Neuronal stem cell (in vitro differentiated cells): ENCODE measurements at regions not wholly inside any gene's neighbourhood (a gene's known extent, or its start where the extent isn't known, plus 50 kb on each side); places are given as distances from the start of the nearest gene placed in this dataset.
"Not testable (repeated sequence)": the region's sequence is repeated elsewhere in the genome, so short reads cannot be mapped to it uniquely, and the experiment has no call there.

Experiments
- DNase-seq: peaks from one replicate; pipeline ENCODE4 v3.0.0-alpha.2; 2013; ENCODE audit warnings: low spot score
- H2AFZ ChIP-seq: one replicate; pipeline ENCODE4 v1.6.1; 2013; ENCODE audit warnings: mild to moderate bottlenecking, low read length, inconsistent platforms
- H2AK5ac ChIP-seq: 2 replicates; pipeline ENCODE4 v1.6.1; 2013; ENCODE audit warnings: low read depth, mild to moderate bottlenecking, inconsistent platforms, low read length, moderate library complexity, mixed read lengths
- H2BK120ac ChIP-seq: 2 replicates; pipeline ENCODE4 v1.6.1; 2013; ENCODE audit warnings: low read depth, mild to moderate bottlenecking, inconsistent platforms, low read length, moderate library complexity, mixed read lengths
- H2BK12ac ChIP-seq: one replicate; pipeline ENCODE4 v1.6.1; 2013; ENCODE audit warnings: low read length, inconsistent platforms
- H2BK15ac ChIP-seq: 2 replicates; pipeline ENCODE4 v1.6.1; 2013; ENCODE audit warnings: mild to moderate bottlenecking, low read length, inconsistent platforms, mixed read lengths
- H2BK5ac ChIP-seq: one replicate; pipeline ENCODE4 v1.6.1; 2013; ENCODE audit warnings: inconsistent platforms, mild to moderate bottlenecking, low read length, moderate library complexity
- H3K14ac ChIP-seq: one replicate; pipeline ENCODE4 v1.6.1; 2013; ENCODE audit warnings: low read length, inconsistent platforms
- H3K18ac ChIP-seq: 2 replicates; pipeline ENCODE4 v1.6.1; 2013; ENCODE audit warnings: low read length, inconsistent platforms
- H3K23ac ChIP-seq: 2 replicates; pipeline ENCODE4 v1.6.1; 2013; ENCODE audit warnings: low read depth, mild to moderate bottlenecking, mixed read lengths, low read length, inconsistent platforms; ENCODE audit not compliant: poor library complexity
- H3K27ac ChIP-seq: replicated peaks from 3 replicates; pipeline ENCODE4 v1.5.1; 2013; ENCODE audit warnings: low read length, inconsistent platforms
- H3K27me3 ChIP-seq, 3 experiments: 2 replicates each; pipeline ENCODE4 v1.6.1; 2013; ENCODE audit warnings: low read length in 3 of 3, mild to moderate bottlenecking in 2 of 3, inconsistent platforms in 1 of 3, low read depth in 1 of 3, mixed read lengths in 1 of 3, moderate library complexity in 1 of 3; ENCODE audit not compliant: control insufficient read depth in 3 of 3, insufficient read depth in 3 of 3
- H3K36me3 ChIP-seq, 2 donors: replicated peaks in 1 of 2; 2 replicates each; pipeline ENCODE4 v1.6.1; 2013; ENCODE audit warnings: low read length in 2 of 2; ENCODE audit not compliant: control insufficient read depth in 2 of 2, insufficient read depth in 2 of 2
- H3K4ac ChIP-seq: 2 replicates; pipeline ENCODE4 v1.6.1; 2013; ENCODE audit warnings: inconsistent platforms, mild to moderate bottlenecking, low read length, moderate library complexity
- H3K4me1 ChIP-seq, 2 donors: 1 replicate in 1 of 2; 2 replicates in 1 of 2; pipeline ENCODE4 v1.6.1; 2013; ENCODE audit warnings: low read length in 2 of 2, low read depth in 1 of 2; ENCODE audit not compliant: control insufficient read depth in 2 of 2, insufficient read depth in 1 of 2
- H3K4me2 ChIP-seq: one replicate; pipeline ENCODE4 v1.6.1; 2013; ENCODE audit warnings: mild to moderate bottlenecking, low read length, inconsistent platforms; ENCODE audit not compliant: insufficient read depth, poor library complexity, severe bottlenecking
- H3K4me3 ChIP-seq, 2 donors: 2 replicates each; pipeline ENCODE4 v1.5.1; 2013; ENCODE audit warnings: low read length in 2 of 2, mild to moderate bottlenecking in 2 of 2, inconsistent platforms in 1 of 2, moderate library complexity in 1 of 2
- H3K79me1 ChIP-seq: one replicate; pipeline ENCODE4 v1.6.1; 2013; ENCODE audit warnings: low read depth, mild to moderate bottlenecking, inconsistent platforms, low read length, moderate library complexity
- H3K9ac ChIP-seq: one replicate; pipeline ENCODE4 v1.6.1; 2013; ENCODE audit warnings: mild to moderate bottlenecking, low read depth, low read length, inconsistent platforms; ENCODE audit not compliant: poor library complexity
- H3K9me3 ChIP-seq, 2 donors: replicated peaks in 1 of 2; 2 replicates each; pipeline versions ENCODE3 to v1.6.1; 2013; ENCODE audit warnings: low read length in 2 of 2, mild to moderate bottlenecking in 2 of 2, inconsistent platforms in 1 of 2, low read depth in 1 of 2, mixed read lengths in 1 of 2, moderate library complexity in 1 of 2; ENCODE audit not compliant: control insufficient read depth in 2 of 2, insufficient read depth in 1 of 2
- H4K8ac ChIP-seq: one replicate; pipeline ENCODE4 v1.6.1; 2013; ENCODE audit warnings: low read depth, mild to moderate bottlenecking, inconsistent platforms, low read length, moderate library complexity
- H4K91ac ChIP-seq: one replicate; pipeline ENCODE4 v1.6.1; 2013; ENCODE audit warnings: low read length, low read depth, mild to moderate bottlenecking, inconsistent platforms; ENCODE audit not compliant: poor library complexity
- WGBS, 2 donors: extraction: QIAGEN DNeasy Blood & Tissue Kit; methylation state at CpG; one replicate each; pipeline ENCODE4 v1.1.7; 2013; ENCODE audit warnings: missing lambda C conversion rate in 2 of 2, mixed read lengths in 1 of 2; ENCODE audit not compliant: insufficient read length in 2 of 2, insufficient replicate concordance in 1 of 2; ENCODE audit errors: extremely low coverage in 2 of 2; 5-methylcytosine and 5-hydroxymethylcytosine counted together

DNA sequence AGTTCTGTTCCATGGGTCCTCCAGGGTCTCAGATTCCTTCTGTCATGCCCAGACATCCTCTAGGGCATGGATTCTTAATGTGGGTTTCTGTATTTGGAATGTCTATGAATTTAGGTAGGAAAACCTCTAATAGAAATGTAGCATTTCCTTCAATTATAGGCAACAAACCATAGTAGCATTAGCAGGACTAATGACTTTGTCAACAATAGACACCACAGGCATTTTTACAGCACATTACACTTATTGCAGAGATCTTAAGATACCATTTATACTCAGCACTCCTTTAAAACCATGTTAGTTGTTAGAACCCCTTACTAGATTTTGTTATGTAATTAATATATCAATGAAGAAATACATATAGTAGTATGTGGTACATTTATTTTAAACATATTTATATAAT lies 77.8 kb upstream of the TBC1D5 start:
- no peaks in the 10 kb centered on the region for H3K27me3 ChIP-seq
- H2BK15ac ChIP-seq, result no peak overlapping the region
- H3K4me1 ChIP-seq, result peaks cover 0 to 3% of the 10 kb centered on the region in 2 donors
- H3K23ac ChIP-seq, result no peak overlapping the region
- H3K27ac ChIP-seq, result no peak overlapping the region
- H4K8ac ChIP-seq, result no peak overlapping the region
- H3K79me1 ChIP-seq, result no peaks in the 10 kb centered on the region
- H3K9me3 ChIP-seq, result peaks cover 0 to 2% of the 10 kb centered on the region in 2 donors
- H3K4me3 ChIP-seq, result no peak overlapping the region
- no peak overlapping the region for H3K4ac ChIP-seq
- no peak overlapping the region for H2AK5ac ChIP-seq
- H3K14ac ChIP-seq, result no peak overlapping the region
- no peak overlapping the region for H4K91ac ChIP-seq
- no peak overlapping the region for H2BK120ac ChIP-seq
- H2BK5ac ChIP-seq, result no peak overlapping the region
- H3K18ac ChIP-seq, result no peak overlapping the region
- H3K36me3 ChIP-seq, result no peaks in the 10 kb centered on the region
- no peak overlapping the region for H3K9ac ChIP-seq
- H3K4me2 ChIP-seq, result no peak overlapping the region
- DNase-seq, result no peak
- H2AFZ ChIP-seq, result no peak overlapping the region
- H2BK12ac ChIP-seq, result no peak overlapping the region

GRCh38 chr3:17817973-17818372 lies 75.5 kb upstream of the TBC1D5 start:
- H2BK120ac ChIP-seq, H3K4me1 ChIP-seq, H4K91ac ChIP-seq, H3K4ac ChIP-seq, H2AK5ac ChIP-seq, H3K9ac ChIP-seq, H3K36me3 ChIP-seq, H2BK5ac ChIP-seq, H2BK15ac ChIP-seq, H3K79me1 ChIP-seq, H3K18ac ChIP-seq, H3K23ac ChIP-seq, H3K27ac ChIP-seq, H3K27me3 ChIP-seq, H2AFZ ChIP-seq, H3K9me3 ChIP-seq, H3K4me3 ChIP-seq, DNase-seq, H3K4me2 ChIP-seq: not testable (repeated sequence)
- Histone ChIP-seq H4K8ac (peak overlapping the region; percentile 10), H2BK12ac (peak overlapping the region; percentile 1), H3K14ac (peak overlapping the region; percentile 6)
- no CpG with 5 or more reads among the region's 20 CpGs for WGBS, 2 donors

GRCh38 chr3:17817545-17817944 lies 75.1 kb upstream of the TBC1D5 start:
- WGBS, 2 donors, result no CpG with 5 or more reads among the region's 9 CpGs
- no peak overlapping the region for H3K4ac ChIP-seq
- no peak overlapping the region for H4K91ac ChIP-seq
- peaks cover 0 to 2% of the 10 kb centered on the region in 2 donors for H3K9me3 ChIP-seq
- H2AK5ac ChIP-seq, result no peak overlapping the region
- peak overlapping the region; percentile 65 for H3K14ac ChIP-seq
- no peak overlapping the region for H2AFZ ChIP-seq
- peaks cover 0 to 3% of the 10 kb centered on the region in 2 donors for H3K4me1 ChIP-seq
- no peak overlapping the region for H3K18ac ChIP-seq
- no peak overlapping the region for H2BK15ac ChIP-seq
- no peaks in the 10 kb centered on the region for H3K79me1 ChIP-seq
- no peak overlapping the region for H3K23ac ChIP-seq
- H3K27me3 ChIP-seq, result no peaks in the 10 kb centered on the region
- DNase-seq, result no peak
- no peak overlapping the region for H2BK5ac ChIP-seq
- H2BK120ac ChIP-seq, result no peak overlapping the region
- no peak overlapping the region for H4K8ac ChIP-seq
- H3K27ac ChIP-seq, result no peak overlapping the region
- H3K36me3 ChIP-seq, result no peaks in the 10 kb centered on the region
- no peak overlapping the region for H3K4me2 ChIP-seq
- no peak overlapping the region for H3K4me3 ChIP-seq
- H3K9ac ChIP-seq, result no peak overlapping the region
- H2BK12ac ChIP-seq, result no peak overlapping the region

DNA sequence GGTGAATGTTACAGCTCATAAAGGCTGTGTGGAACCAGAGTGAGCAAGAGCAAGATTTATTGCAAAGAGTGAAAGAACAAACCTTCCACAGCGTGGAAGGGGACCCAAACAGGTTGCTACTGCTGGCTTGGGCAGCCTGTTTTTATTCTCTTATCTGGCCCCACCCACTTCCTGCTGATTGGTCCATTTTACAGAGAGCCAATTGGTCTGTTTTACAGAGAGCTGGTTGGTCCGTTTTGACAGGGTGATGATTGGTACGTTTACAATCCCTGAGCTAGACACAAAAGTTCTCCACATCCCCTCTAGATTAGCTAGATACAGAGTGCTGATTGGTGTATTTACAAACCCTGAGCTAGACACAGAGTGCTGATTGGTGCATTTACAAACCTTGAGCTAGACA lies 74.4 kb upstream of the TBC1D5 start:
- H4K8ac ChIP-seq, H2AFZ ChIP-seq, H3K23ac ChIP-seq, H3K4me3 ChIP-seq, H2AK5ac ChIP-seq, H2BK120ac ChIP-seq, H4K91ac ChIP-seq, H3K27me3 ChIP-seq, H3K18ac ChIP-seq, H2BK12ac ChIP-seq, H3K4me2 ChIP-seq, H3K79me1 ChIP-seq, H3K4me1 ChIP-seq, H3K36me3 ChIP-seq, H3K14ac ChIP-seq, H3K27ac ChIP-seq, H2BK15ac ChIP-seq, DNase-seq, H3K9ac ChIP-seq, H2BK5ac ChIP-seq, H3K9me3 ChIP-seq, H3K4ac ChIP-seq: not testable (repeated sequence)
- no CpG with 5 or more reads among the region's 3 CpGs for WGBS, 2 donors
